Activated B cell treated with CpG ODN at 0.5 μM for 24 hours (primary cell): ENCODE measurements at regions not wholly inside any gene's neighbourhood (a gene's known extent, or its start where the extent isn't known, plus 50 kb on each side); places are given as distances from the start of the nearest gene placed in this dataset.

ENCODE experiments used
- ATAC-seq: fragments of 200-7000 bp; cut with Tn5 transposase; one replicate; pipeline ENCODE4 v1.10.0; 2021; ENCODE audit warnings: low read depth, mild to moderate bottlenecking, moderate library complexity
- CTCF ChIA-PET: fragments of 350-600 bp; sonication (Branson Sonifier 250); formaldehyde crosslinking; loops from one replicate; lab custom pipeline; 2021; ENCODE audit warnings: antibody characterized with exemption; lab: Charles Lee
- POLR2A ChIA-PET: fragments of 350-600 bp; sonication (Branson Sonifier 250); formaldehyde crosslinking; loops from one replicate; lab custom pipeline; 2021; ENCODE audit warnings: antibody characterized with exemption; lab: Charles Lee
- DNase-seq: peaks from one replicate; pipeline ENCODE4 v3.0.0; 2022
- H3K27ac Mint-ChIP-seq: one replicate; pipeline ENCODE4 v1.8.0; 2020; ENCODE audit warnings: mixed read lengths
- H3K27me3 Mint-ChIP-seq: one replicate; pipeline ENCODE4 v1.8.0; 2021; ENCODE audit warnings: mixed read lengths
- H3K36me3 Mint-ChIP-seq: one replicate; pipeline ENCODE4 v1.8.0; 2021; ENCODE audit warnings: low read depth, mixed read lengths
- H3K4me1 Mint-ChIP-seq: one replicate; pipeline ENCODE4 v1.8.0; 2021; ENCODE audit warnings: mixed read lengths
- H3K4me3 Mint-ChIP-seq: one replicate; pipeline ENCODE4 v1.8.0; 2020; ENCODE audit warnings: mild to moderate bottlenecking, mixed read lengths
- H3K9me3 Mint-ChIP-seq: one replicate; pipeline ENCODE4 v1.8.0; 2020; ENCODE audit warnings: mixed read lengths
- CTCF ChIP-seq: fragments of 200-600 bp; IDR thresholded peaks from one replicate; pipeline ENCODE4 v1.8.0; 2022; ENCODE audit warnings: antibody characterized with exemption, mild to moderate bottlenecking
- intact Hi-C: fragments of 100-400 bp; cut with micrococcal nuclease; formaldehyde crosslinking; loops from one replicate; pipeline ENCODE4 v1.15.1; 2024

GRCh38 chr21:38931291-38931690, 125.6 kb downstream of the ETS2 start:
- CTCF ChIA-PET = no interaction called here
- intact Hi-C loops = no loop called here
- Mint-ChIP-seq H3K4me3 (no peak overlapping the region), H3K27me3 (peaks cover 4% of the 10 kb centered on the region), H3K4me1 (no peaks in the 10 kb centered on the region), H3K36me3 (no peaks in the 10 kb centered on the region), H3K9me3 (peaks cover 9% of the 10 kb centered on the region), H3K27ac (no peak overlapping the region)
- no peak for ATAC-seq
- TF ChIP-seq CTCF = no peak
- DNase-seq = no peak
- POLR2A ChIA-PET = no interaction called here

DNA sequence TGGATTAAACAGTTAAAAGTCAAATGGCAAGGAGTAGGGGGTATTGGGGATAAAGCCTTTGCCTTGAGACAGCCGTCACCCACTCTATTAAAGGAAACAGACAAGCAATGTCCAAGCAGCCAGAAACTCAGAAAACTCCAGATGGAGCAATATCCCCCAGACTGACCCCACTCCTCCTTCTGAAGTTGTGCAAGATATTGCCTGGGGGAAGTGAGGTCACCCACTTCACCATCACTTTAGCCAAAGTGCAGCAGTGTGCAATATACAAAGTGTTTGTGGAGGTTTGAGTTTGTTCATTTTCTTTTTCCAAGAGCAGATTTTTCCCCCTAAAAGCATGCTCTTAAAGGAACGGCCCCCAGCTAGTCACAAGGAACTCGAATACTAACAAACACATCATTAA, 125.1 kb downstream of the ETS2 start:
- peaks cover 7% of the 10 kb centered on the region for H3K27me3 Mint-ChIP-seq
- no peak for ATAC-seq
- ChIA-PET POLR2A (no interaction called here), CTCF (no interaction called here)
- no peak overlapping the region for H3K4me3 Mint-ChIP-seq
- no peak overlapping the region for H3K27ac Mint-ChIP-seq
- H3K4me1 Mint-ChIP-seq = no peaks in the 10 kb centered on the region
- intact Hi-C loops = no loop called here
- no peak for DNase-seq
- H3K36me3 Mint-ChIP-seq = no peaks in the 10 kb centered on the region
- TF ChIP-seq CTCF = no peak
- H3K9me3 Mint-ChIP-seq = peaks cover 9% of the 10 kb centered on the region

DNA sequence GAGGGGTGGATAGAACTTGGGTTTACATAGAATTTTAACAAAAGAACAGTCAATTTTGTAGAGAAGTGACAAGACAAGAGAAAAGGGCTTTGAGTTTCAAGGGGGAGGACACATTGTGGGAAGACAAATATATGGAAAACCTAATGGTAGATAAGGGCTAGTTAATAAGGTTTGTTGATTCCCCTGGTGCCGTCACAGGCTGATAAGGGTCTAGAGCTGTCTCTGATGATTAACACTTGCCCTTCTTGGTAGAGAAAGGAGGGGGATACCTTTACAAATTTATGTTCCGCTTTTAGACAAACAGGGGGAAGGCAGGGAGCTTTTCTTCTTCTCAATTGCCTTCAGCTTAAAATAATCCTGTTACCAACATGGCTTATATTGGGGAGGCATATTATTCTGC, 124.3 kb downstream of the ETS2 start:
- Mint-ChIP-seq H3K27ac (no peak overlapping the region), H3K4me1 (no peaks in the 10 kb centered on the region), H3K27me3 (peaks cover 10% of the 10 kb centered on the region), H3K4me3 (no peak overlapping the region), H3K9me3 (peaks cover 9% of the 10 kb centered on the region), H3K36me3 (no peaks in the 10 kb centered on the region)
- ChIA-PET POLR2A (no interaction called here), CTCF (no interaction called here)
- no peak for DNase-seq
- ATAC-seq = no peak
- intact Hi-C loops = no loop called here
- TF ChIP-seq CTCF = no peak

DNA sequence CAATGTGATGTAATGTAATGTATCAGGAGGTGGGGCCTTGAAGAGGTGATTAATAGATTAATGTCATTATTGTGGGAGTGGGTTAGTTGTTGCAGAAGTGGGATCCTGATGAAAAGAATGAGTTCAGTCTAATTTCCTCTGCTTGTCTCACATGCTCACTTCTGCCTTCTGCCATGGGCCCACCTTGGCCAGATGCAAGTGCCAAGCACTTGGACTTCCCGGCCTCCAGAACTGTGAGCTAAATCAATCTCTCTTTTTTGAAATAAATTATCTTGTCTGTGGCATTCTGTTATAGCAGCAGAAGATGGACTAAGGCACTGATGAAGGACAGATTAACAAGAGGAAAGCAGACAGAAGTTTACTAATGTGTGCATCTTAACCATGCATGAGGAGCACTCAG, 123.9 kb downstream of the ETS2 start:
- ChIA-PET CTCF (no interaction called here), POLR2A (no interaction called here)
- ATAC-seq (no peak), DNase-seq (no peak)
- H3K27me3 Mint-ChIP-seq = peaks cover 14% of the 10 kb centered on the region
- peaks cover 9% of the 10 kb centered on the region for H3K9me3 Mint-ChIP-seq
- no peaks in the 10 kb centered on the region for H3K36me3 Mint-ChIP-seq
- no peak overlapping the region for H3K4me3 Mint-ChIP-seq
- no peaks in the 10 kb centered on the region for H3K4me1 Mint-ChIP-seq
- no peak overlapping the region for H3K27ac Mint-ChIP-seq
- no peak for TF ChIP-seq CTCF
- intact Hi-C loops = no loop called here

GRCh38 chr21:38929142-38929541, 123.4 kb downstream of the ETS2 start:
- POLR2A ChIA-PET = no interaction called here

More at GRCh38 chr21:38929142-38929541, 123.4 kb downstream of the ETS2 start:
- H3K9me3 Mint-ChIP-seq = peaks cover 9% of the 10 kb centered on the region
- H3K4me3 Mint-ChIP-seq = no peak overlapping the region
- no peaks in the 10 kb centered on the region for H3K4me1 Mint-ChIP-seq
- no peak for TF ChIP-seq CTCF
- no peak for ATAC-seq
- peaks cover 14% of the 10 kb centered on the region for H3K27me3 Mint-ChIP-seq
- no peak for DNase-seq
- no peaks in the 10 kb centered on the region for H3K36me3 Mint-ChIP-seq
- H3K27ac Mint-ChIP-seq = no peak overlapping the region
- CTCF ChIA-PET = no interaction called here
- intact Hi-C loops = no loop called here
